CD4-positive, CD25-positive, alpha-beta regulatory T cell (primary cell): ENCODE measurements at regions not wholly inside any gene's neighbourhood (a gene's known extent, or its start where the extent isn't known, plus 50 kb on each side); places are given as distances from the start of the nearest gene placed in this dataset.

Experiments used
- ATAC-seq, 2 donors: fragments of 150-1000 bp; cut with Tn5 transposase; one replicate each; pipeline ENCODE4 v1.10.0; 2021; ENCODE audit warnings: low read depth in 2 of 2, moderate number of reproducible peaks in 2 of 2, moderate library complexity in 1 of 2
- DNase-seq, 3 donors: peaks; one replicate each; pipeline versions ENCODE4 v3.0.0 to v3.0.0-alpha.2; 2012 to 2022; ENCODE audit warnings: mixed read lengths in 1 of 3
- H3K27ac ChIP-seq: one replicate; pipeline ENCODE4 v1.7.0; 2013; ENCODE audit warnings: mild to moderate bottlenecking, low read length; ENCODE audit not compliant: insufficient read depth, poor library complexity, severe bottlenecking
- H3K27me3 ChIP-seq: one replicate; pipeline ENCODE4 v1.7.0; 2013; ENCODE audit warnings: low read length; ENCODE audit not compliant: control insufficient read depth, insufficient read depth
- H3K36me3 ChIP-seq: one replicate; pipeline ENCODE4 v1.7.0; 2013; ENCODE audit warnings: mild to moderate bottlenecking, low read length, moderate library complexity; ENCODE audit not compliant: control insufficient read depth, insufficient read depth
- H3K4me1 ChIP-seq: 2 replicates; pipeline ENCODE4 v1.7.0; 2013; ENCODE audit warnings: mild to moderate bottlenecking, low read length; ENCODE audit not compliant: insufficient read depth, control insufficient read depth, poor library complexity, severe bottlenecking
- H3K4me3 ChIP-seq: one replicate; pipeline ENCODE4 v1.7.0; 2013; ENCODE audit warnings: low read depth, mild to moderate bottlenecking, low read length, moderate library complexity
- H3K9me3 ChIP-seq, 2 experiments: 1 replicate in 1 of 2; 2 replicates in 1 of 2; pipeline ENCODE4 v1.7.0; 2013; ENCODE audit warnings: low read length in 2 of 2, mild to moderate bottlenecking in 1 of 2, moderate library complexity in 1 of 2; ENCODE audit not compliant: control insufficient read depth in 2 of 2
- H3K27ac Mint-ChIP-seq, 3 donors: one replicate each; pipeline ENCODE4 v1.8.0; 2020 to 2022; ENCODE audit warnings: mild to moderate bottlenecking in 3 of 3, mixed read lengths in 3 of 3, moderate library complexity in 2 of 3
- H3K27me3 Mint-ChIP-seq: one replicate; pipeline ENCODE4 v1.8.0; 2022; ENCODE audit warnings: mild to moderate bottlenecking, mixed read lengths
- H3K36me3 Mint-ChIP-seq: one replicate; pipeline ENCODE4 v1.8.0; 2020; ENCODE audit warnings: mixed read lengths
- H3K4me1 Mint-ChIP-seq, 4 donors: one replicate each; pipeline ENCODE4 v1.8.0; 2020 to 2022; ENCODE audit warnings: mixed read lengths in 4 of 4, mild to moderate bottlenecking in 1 of 4
- H3K4me3 Mint-ChIP-seq, 4 donors: one replicate each; pipeline ENCODE4 v1.8.0; 2020 to 2022; ENCODE audit warnings: mild to moderate bottlenecking in 4 of 4, mixed read lengths in 4 of 4, moderate library complexity in 3 of 4
- H3K9me3 Mint-ChIP-seq, 7 donors: one replicate each; pipeline ENCODE4 v1.8.0; 2020 to 2022; ENCODE audit warnings: mixed read lengths in 7 of 7, mild to moderate bottlenecking in 3 of 7, moderate library complexity in 2 of 7

- no peak overlapping the region for H3K27ac ChIP-seq
- DNase-seq (no peak), ATAC-seq (no peak)
- H3K36me3 Mint-ChIP-seq: no peaks in the 10 kb centered on the region
- H3K9me3 ChIP-seq: peaks cover 7 to 8% of the 10 kb centered on the region in 2 experiments
- no peaks in the 10 kb centered on the region for H3K27me3 ChIP-seq
- no peak overlapping the region for H3K27ac Mint-ChIP-seq
- no peak overlapping the region for H3K4me3 Mint-ChIP-seq
- H3K4me3 ChIP-seq: no peak overlapping the region
- no peaks in the 10 kb centered on the region for H3K4me1 ChIP-seq
- no peaks in the 10 kb centered on the region for H3K4me1 Mint-ChIP-seq
- no peaks in the 10 kb centered on the region for H3K36me3 ChIP-seq
- no peaks in the 10 kb centered on the region for H3K27me3 Mint-ChIP-seq
- peaks cover 0 to 17% (median 11%) of the 10 kb centered on the region in 7 donors for H3K9me3 Mint-ChIP-seq
These were observed 1287.8 kb upstream of the CDH8 start for GRCh38 chr16:63323722-63324705.

- Mint-ChIP-seq H3K4me3 (no peak overlapping the region), H3K27ac (no peak overlapping the region), H3K9me3 (peaks cover 0 to 21% (median 10%) of the 10 kb centered on the region in 7 donors), H3K27me3 (no peaks in the 10 kb centered on the region), H3K4me1 (no peaks in the 10 kb centered on the region), H3K36me3 (no peaks in the 10 kb centered on the region)
- Histone ChIP-seq H3K4me3 (no peak overlapping the region), H3K27me3 (no peaks in the 10 kb centered on the region), H3K4me1 (no peaks in the 10 kb centered on the region), H3K9me3 (peaks cover 7 to 9% of the 10 kb centered on the region in 2 experiments), H3K36me3 (no peaks in the 10 kb centered on the region), H3K27ac (no peak overlapping the region)
- DNase-seq (no peak), ATAC-seq (no peak)
These were observed 1286.8 kb upstream of the CDH8 start for GRCh38 chr16:63323055-63323454.

- H3K9me3 Mint-ChIP-seq: peaks cover 1 to 43% (median 12%) of the 10 kb centered on the region in 7 donors
- no peak overlapping the region for H3K4me3 Mint-ChIP-seq
- no peaks in the 10 kb centered on the region for H3K4me1 ChIP-seq
- no peak overlapping the region for H3K27ac ChIP-seq
- no peak for DNase-seq
- no peak overlapping the region for H3K27ac Mint-ChIP-seq
- ATAC-seq: no peak
- no peaks in the 10 kb centered on the region for H3K27me3 ChIP-seq
- H3K9me3 ChIP-seq: peaks cover 0 to 6% of the 10 kb centered on the region in 2 experiments
- H3K4me3 ChIP-seq: no peak overlapping the region
- no peaks in the 10 kb centered on the region for H3K4me1 Mint-ChIP-seq
- no peaks in the 10 kb centered on the region for H3K27me3 Mint-ChIP-seq
- no peaks in the 10 kb centered on the region for H3K36me3 ChIP-seq
- no peaks in the 10 kb centered on the region for H3K36me3 Mint-ChIP-seq
These were observed 1279.0 kb upstream of the CDH8 start for GRCh38 chr16:63315229-63315628.

- no peak for ATAC-seq
- no peak for DNase-seq
- H3K4me1 ChIP-seq: no peaks in the 10 kb centered on the region
- H3K27me3 ChIP-seq: no peaks in the 10 kb centered on the region
- H3K4me1 Mint-ChIP-seq: no peaks in the 10 kb centered on the region
- H3K36me3 Mint-ChIP-seq: no peaks in the 10 kb centered on the region
- H3K9me3 ChIP-seq: peaks cover 0 to 7% of the 10 kb centered on the region in 2 experiments
- no peak overlapping the region for H3K27ac ChIP-seq
- no peaks in the 10 kb centered on the region for H3K36me3 ChIP-seq
- H3K9me3 Mint-ChIP-seq: peaks cover 1 to 44% (median 8%) of the 10 kb centered on the region in 7 donors
- no peaks in the 10 kb centered on the region for H3K27me3 Mint-ChIP-seq
- no peak overlapping the region for H3K4me3 Mint-ChIP-seq
- no peak overlapping the region for H3K4me3 ChIP-seq
- H3K27ac Mint-ChIP-seq: no peak overlapping the region
These were observed 1276.1 kb upstream of the CDH8 start for GRCh38 chr16:63312346-63312745.

GRCh38 chr16:63311313-63311712 is 1275.1 kb upstream of the CDH8 start:
- Mint-ChIP-seq H3K27ac (no peak overlapping the region), H3K4me1 (no peaks in the 10 kb centered on the region), H3K27me3 (no peaks in the 10 kb centered on the region), H3K36me3 (no peaks in the 10 kb centered on the region), H3K9me3 (peaks cover 0 to 40% (median 8%) of the 10 kb centered on the region in 7 donors), H3K4me3 (no peak overlapping the region)
- DNase-seq: no peak
- Histone ChIP-seq H3K36me3 (no peaks in the 10 kb centered on the region), H3K4me3 (no peak overlapping the region), H3K4me1 (no peaks in the 10 kb centered on the region), H3K27ac (no peak overlapping the region), H3K9me3 (peaks cover 0 to 7% of the 10 kb centered on the region in 2 experiments), H3K27me3 (no peaks in the 10 kb centered on the region)
- ATAC-seq: no peak

- no peak overlapping the region for H3K4me3 ChIP-seq
- no peaks in the 10 kb centered on the region for H3K4me1 ChIP-seq
- no peaks in the 10 kb centered on the region for H3K27me3 ChIP-seq
- Mint-ChIP-seq H3K4me1 (no peaks in the 10 kb centered on the region), H3K36me3 (no peaks in the 10 kb centered on the region), H3K27me3 (peaks cover 4% of the 10 kb centered on the region), H3K4me3 (no peak overlapping the region), H3K27ac (no peak overlapping the region), H3K9me3 (peaks cover 0 to 39% (median 6%) of the 10 kb centered on the region in 7 donors)
- DNase-seq: no peak
- no peak for ATAC-seq
- H3K27ac ChIP-seq: no peak overlapping the region
- H3K9me3 ChIP-seq: peaks cover 2 to 9% of the 10 kb centered on the region in 2 experiments
- H3K36me3 ChIP-seq: no peaks in the 10 kb centered on the region
These were observed 1266.6 kb upstream of the CDH8 start for GRCh38 chr16:63302811-63303210.

- Histone ChIP-seq H3K4me1 (no peaks in the 10 kb centered on the region), H3K27ac (no peak overlapping the region), H3K4me3 (no peak overlapping the region), H3K27me3 (no peaks in the 10 kb centered on the region), H3K9me3 (peaks cover 6 to 11% of the 10 kb centered on the region in 2 experiments), H3K36me3 (no peaks in the 10 kb centered on the region)
- no peaks in the 10 kb centered on the region for H3K36me3 Mint-ChIP-seq
- DNase-seq (no peak), ATAC-seq (no peak)
- H3K4me1 Mint-ChIP-seq: no peaks in the 10 kb centered on the region
- no peak overlapping the region for H3K4me3 Mint-ChIP-seq
- H3K27me3 Mint-ChIP-seq: peaks cover 4% of the 10 kb centered on the region
- H3K9me3 Mint-ChIP-seq: peaks cover 0 to 40% (median 7%) of the 10 kb centered on the region in 7 donors
- H3K27ac Mint-ChIP-seq: no peak overlapping the region
These were observed 1265.1 kb upstream of the CDH8 start for GRCh38 chr16:63301349-63301748.

GRCh38 chr16:63298993-63299392 is 1262.8 kb upstream of the CDH8 start:
- DNase-seq (no peak), ATAC-seq (no peak)
- no peaks in the 10 kb centered on the region for H3K4me1 ChIP-seq
- no peaks in the 10 kb centered on the region for H3K27me3 ChIP-seq
- no peak overlapping the region for H3K27ac Mint-ChIP-seq
- H3K27ac ChIP-seq: no peak overlapping the region
- H3K36me3 Mint-ChIP-seq: no peaks in the 10 kb centered on the region
- H3K9me3 Mint-ChIP-seq: peaks cover 0 to 37% (median 7%) of the 10 kb centered on the region in 7 donors
- no peak overlapping the region for H3K4me3 Mint-ChIP-seq
- H3K4me1 Mint-ChIP-seq: no peaks in the 10 kb centered on the region
- H3K9me3 ChIP-seq: peaks cover 6 to 11% of the 10 kb centered on the region in 2 experiments
- H3K36me3 ChIP-seq: no peaks in the 10 kb centered on the region
- H3K4me3 ChIP-seq: no peak overlapping the region
- H3K27me3 Mint-ChIP-seq: peaks cover 4% of the 10 kb centered on the region
